ENCODE measurements at regions not wholly inside any gene's neighbourhood (a gene's known extent, or its start where the extent isn't known, plus 50 kb on each side); places are given as distances from the start of the nearest gene placed in this dataset.

DNA sequence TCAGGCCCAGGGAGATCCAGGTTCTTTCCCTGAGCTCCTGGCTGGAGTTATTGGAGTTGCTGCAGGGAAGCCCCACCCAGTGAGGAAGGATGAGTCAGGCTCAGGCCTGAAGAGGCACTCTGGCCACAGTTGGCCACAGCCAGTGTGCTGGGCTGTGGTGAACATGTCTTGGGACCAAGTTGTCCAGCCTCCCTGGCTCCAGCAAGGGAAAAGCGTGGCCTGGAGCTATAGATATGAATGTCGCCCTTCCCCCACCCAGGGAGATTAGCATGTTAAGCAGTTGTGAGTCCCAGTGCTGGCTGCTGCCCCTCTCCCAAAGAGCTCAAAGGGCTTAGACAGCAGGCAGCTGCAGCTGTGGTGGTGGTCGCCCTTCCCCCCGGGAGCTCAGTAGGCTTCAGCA is 963.2 kb downstream of the ROBO2 start:
- TF ChIP-seq, protein P1, sequence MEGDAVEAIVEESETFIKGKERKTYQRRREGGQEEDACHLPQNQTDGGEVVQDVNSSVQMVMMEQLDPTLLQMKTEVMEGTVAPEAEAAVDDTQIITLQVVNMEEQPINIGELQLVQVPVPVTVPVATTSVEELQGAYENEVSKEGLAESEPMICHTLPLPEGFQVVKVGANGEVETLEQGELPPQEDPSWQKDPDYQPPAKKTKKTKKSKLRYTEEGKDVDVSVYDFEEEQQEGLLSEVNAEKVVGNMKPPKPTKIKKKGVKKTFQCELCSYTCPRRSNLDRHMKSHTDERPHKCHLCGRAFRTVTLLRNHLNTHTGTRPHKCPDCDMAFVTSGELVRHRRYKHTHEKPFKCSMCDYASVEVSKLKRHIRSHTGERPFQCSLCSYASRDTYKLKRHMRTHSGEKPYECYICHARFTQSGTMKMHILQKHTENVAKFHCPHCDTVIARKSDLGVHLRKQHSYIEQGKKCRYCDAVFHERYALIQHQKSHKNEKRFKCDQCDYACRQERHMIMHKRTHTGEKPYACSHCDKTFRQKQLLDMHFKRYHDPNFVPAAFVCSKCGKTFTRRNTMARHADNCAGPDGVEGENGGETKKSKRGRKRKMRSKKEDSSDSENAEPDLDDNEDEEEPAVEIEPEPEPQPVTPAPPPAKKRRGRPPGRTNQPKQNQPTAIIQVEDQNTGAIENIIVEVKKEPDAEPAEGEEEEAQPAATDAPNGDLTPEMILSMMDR (IDR thresholded peaks at IDR 0.05), result no peak
- TF ChIP-seq EP300 (IDR thresholded peaks at IDR 0.05) (no peak), POLR2A (IDR thresholded peaks at IDR 0.05) (no peak)
